Neuron (in vitro differentiated cells): ENCODE measurements at regions not wholly inside any gene's neighbourhood (a gene's known extent, or its start where the extent isn't known, plus 50 kb on each side); places are given as distances from the start of the nearest gene placed in this dataset.

Source experiments
- H2AFZ ChIP-seq: one replicate; pipeline ENCODE4 v1.6.1; 2013; ENCODE audit warnings: low read depth, mild to moderate bottlenecking, inconsistent platforms, low read length, moderate library complexity
- H3K27me3 ChIP-seq: one replicate; pipeline ENCODE4 v1.6.1; 2013; ENCODE audit warnings: low read length; ENCODE audit not compliant: insufficient read depth
- H3K36me3 ChIP-seq: one replicate; pipeline ENCODE4 v1.6.1; 2013; ENCODE audit warnings: low read length; ENCODE audit not compliant: insufficient read depth
- H3K4me1 ChIP-seq: one replicate; pipeline ENCODE4 v1.6.1; 2013; ENCODE audit warnings: low read length; ENCODE audit not compliant: insufficient read depth
- H3K4me3 ChIP-seq: 2 replicates; pipeline ENCODE4 v1.5.1; 2013; ENCODE audit warnings: mild to moderate bottlenecking, low read length, moderate library complexity
- H3K9me3 ChIP-seq: one replicate; pipeline ENCODE4 v1.6.1; 2013; ENCODE audit warnings: low read length

DNA sequence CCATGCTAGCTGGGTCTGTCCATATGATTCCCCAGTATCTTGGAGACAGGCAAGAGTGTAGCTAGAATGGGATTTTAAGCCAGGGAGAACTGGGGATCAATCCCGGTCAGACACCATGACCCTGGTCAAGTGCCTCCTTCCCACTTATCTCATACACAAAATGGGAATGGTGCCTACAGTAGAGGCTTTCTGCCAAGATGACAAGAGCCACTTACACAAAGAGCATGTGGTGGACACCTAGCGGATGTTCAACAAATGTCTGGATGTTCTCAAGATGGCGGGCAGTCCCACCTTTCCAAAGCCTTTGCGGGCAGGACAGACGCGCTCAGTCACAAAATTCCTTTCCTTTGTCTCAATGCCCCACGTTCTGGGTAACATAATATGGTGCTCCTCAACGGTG is 57.3 kb downstream of the MAF start:
- Histone ChIP-seq H3K27me3 (no peaks in the 10 kb centered on the region), H2AFZ (no peak overlapping the region), H3K4me3 (no peak overlapping the region), H3K9me3 (no peaks in the 10 kb centered on the region), H3K4me1 (no peaks in the 10 kb centered on the region), H3K36me3 (no peaks in the 10 kb centered on the region)

DNA sequence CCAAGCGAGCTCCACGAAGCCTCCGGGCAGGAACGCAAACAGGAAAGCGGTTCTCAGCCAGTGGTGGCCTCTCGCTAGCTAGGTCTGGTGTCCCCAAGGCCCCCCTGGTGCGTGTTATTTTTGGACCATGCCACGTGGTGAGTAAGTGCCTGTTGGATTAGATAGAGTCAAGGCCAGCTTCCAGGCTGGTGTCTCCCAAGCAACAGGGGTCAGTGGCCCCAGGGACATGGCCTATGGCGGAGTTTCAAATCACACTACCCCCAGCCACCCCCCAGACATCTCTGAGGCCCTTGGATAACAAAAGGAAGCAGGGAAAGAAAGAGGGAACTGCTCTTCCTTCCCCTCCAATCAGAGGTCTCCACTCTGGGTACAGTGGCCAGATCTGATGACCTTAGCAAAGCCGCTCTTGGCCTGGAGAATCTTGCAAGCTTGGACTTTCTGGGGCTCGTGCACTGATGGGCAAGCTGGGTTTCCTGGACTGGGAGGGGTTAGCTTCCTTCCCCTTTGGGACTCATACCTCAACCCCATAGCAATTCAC is 58.2 kb downstream of the MAF start:
- H2AFZ ChIP-seq = no peak overlapping the region
- no peaks in the 10 kb centered on the region for H3K36me3 ChIP-seq
- no peaks in the 10 kb centered on the region for H3K9me3 ChIP-seq
- H3K27me3 ChIP-seq = no peaks in the 10 kb centered on the region
- no peaks in the 10 kb centered on the region for H3K4me1 ChIP-seq
- no peak overlapping the region for H3K4me3 ChIP-seq

DNA sequence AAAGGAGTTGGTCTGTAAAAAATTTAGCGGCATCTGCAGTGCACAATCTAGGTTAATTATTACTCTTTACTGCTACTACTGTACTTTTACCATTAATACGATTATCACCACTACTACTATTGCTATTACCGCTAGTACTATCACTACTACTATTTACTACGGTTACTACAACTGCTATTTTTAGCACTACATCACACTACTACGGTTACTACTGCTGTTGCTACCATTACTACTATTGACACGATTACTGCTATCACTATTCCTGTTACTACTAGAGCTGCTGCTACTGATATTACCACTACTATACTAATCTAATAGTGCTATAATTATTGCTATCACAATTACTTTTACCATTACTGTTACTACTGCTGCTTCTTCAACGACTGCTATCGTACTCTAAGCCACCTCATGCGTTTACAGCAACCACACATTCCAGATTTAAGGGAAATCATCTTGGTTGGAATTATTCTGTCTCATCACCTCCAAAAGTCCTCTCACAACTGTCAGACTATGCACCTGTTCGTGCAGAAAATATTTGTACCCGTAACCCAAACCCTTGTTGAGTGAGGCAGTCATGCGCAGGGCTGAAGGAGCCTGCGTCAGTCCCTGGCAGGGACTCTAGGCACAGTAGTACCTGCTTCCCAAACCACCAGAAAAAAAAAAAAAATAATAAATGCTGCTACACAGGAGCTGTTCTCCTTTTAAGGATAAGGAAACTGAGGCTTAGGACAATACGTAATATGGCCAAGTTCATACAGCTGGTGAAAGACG is 59.5 kb downstream of the MAF start:
- H3K9me3 ChIP-seq = no peaks in the 10 kb centered on the region
- H2AFZ ChIP-seq = no peak overlapping the region
- no peaks in the 10 kb centered on the region for H3K36me3 ChIP-seq
- H3K27me3 ChIP-seq = no peaks in the 10 kb centered on the region
- H3K4me1 ChIP-seq = no peaks in the 10 kb centered on the region
- H3K4me3 ChIP-seq = no peak overlapping the region

DNA sequence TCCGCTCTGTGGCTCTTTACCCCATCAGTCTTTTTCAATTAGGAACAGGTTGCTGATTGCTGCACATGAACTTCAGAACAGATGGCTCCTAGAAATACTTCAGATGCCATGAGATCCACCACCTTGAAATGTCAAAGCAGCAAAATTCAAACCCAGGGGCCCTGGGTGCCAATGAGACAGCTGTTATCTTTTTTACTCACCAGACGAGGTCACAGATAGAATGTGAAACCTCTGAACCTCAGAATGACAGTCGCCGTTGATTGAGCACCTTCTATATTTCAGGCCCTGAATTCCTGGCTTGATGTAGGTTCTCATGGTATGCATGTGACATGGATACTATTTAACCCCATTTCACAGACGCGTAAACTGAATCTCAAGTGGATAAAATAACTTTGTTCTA is 63.0 kb downstream of the MAF start:
- no peak overlapping the region for H2AFZ ChIP-seq
- H3K27me3 ChIP-seq = no peaks in the 10 kb centered on the region
- peaks cover 4% of the 10 kb centered on the region for H3K4me1 ChIP-seq
- no peaks in the 10 kb centered on the region for H3K9me3 ChIP-seq
- H3K4me3 ChIP-seq = no peak overlapping the region
- no peaks in the 10 kb centered on the region for H3K36me3 ChIP-seq

DNA sequence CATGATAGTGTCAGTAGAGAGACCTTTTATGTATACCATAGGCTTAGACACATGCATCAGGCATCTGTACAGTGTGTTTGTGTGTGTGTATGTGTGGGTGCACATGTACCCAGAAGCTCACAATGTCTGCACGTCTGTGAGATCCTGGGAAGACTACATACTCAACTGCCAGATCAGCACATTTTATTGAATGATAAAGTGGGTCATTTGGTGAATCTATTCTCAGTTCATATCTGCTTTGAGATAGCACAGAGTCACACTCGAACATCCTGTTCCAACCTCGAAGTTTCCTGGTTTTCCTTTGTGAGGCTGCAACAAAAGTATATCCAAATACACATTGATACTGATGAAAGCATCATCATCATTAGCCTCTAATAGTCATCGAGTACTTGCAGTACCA is 63.6 kb downstream of the MAF start:
- no peaks in the 10 kb centered on the region for H3K27me3 ChIP-seq
- no peaks in the 10 kb centered on the region for H3K36me3 ChIP-seq
- H3K4me1 ChIP-seq = peaks cover 4% of the 10 kb centered on the region
- no peak overlapping the region for H2AFZ ChIP-seq
- H3K4me3 ChIP-seq = no peak overlapping the region
- H3K9me3 ChIP-seq = no peaks in the 10 kb centered on the region

DNA sequence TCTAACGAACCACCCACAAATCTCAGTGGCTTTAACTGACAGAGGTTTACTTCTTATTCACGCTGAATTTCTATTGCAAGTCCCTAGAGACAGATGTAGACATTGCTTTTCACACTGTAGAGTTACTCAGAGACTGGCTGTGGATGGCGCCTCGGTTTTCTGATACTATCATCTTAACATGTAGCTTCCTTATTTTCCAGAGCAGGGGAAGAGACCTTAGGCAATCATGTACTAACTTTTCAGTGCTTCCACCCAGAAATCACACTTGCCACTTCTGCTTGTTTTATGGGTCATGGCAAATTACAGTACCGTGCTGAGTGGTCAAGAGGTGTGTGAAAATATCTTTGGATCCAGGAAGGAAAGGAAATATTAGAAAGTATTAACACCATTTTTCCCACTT is 65.4 kb downstream of the MAF start:
- Histone ChIP-seq H3K27me3 (no peaks in the 10 kb centered on the region), H3K36me3 (no peaks in the 10 kb centered on the region), H3K4me3 (no peak overlapping the region), H2AFZ (no peak overlapping the region), H3K4me1 (peaks cover 4% of the 10 kb centered on the region), H3K9me3 (peaks cover 2% of the 10 kb centered on the region)

DNA sequence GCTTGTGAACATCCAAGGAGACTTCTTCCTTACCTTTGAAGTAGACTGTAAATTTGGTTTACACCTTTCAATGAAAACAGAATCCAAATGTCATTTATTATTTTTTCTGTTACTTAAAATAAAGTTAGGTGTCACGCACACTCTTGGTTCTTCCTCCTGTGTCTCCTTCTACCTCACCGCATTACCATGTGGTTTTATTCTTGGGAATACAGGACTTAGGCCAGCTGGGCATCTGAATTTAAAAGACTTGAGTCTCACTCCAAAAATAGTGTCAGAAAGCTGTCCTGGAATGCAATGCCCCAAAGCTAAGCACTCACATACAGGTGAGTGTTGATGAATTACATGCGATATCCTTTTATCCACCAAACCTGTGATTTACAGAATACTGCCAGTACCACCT is 66.4 kb downstream of the MAF start:
- H3K4me3 ChIP-seq = no peak overlapping the region
- no peaks in the 10 kb centered on the region for H3K27me3 ChIP-seq
- peaks cover 2% of the 10 kb centered on the region for H3K9me3 ChIP-seq
- H3K36me3 ChIP-seq = no peaks in the 10 kb centered on the region
- H2AFZ ChIP-seq = no peak overlapping the region
- H3K4me1 ChIP-seq = peaks cover 4% of the 10 kb centered on the region

DNA sequence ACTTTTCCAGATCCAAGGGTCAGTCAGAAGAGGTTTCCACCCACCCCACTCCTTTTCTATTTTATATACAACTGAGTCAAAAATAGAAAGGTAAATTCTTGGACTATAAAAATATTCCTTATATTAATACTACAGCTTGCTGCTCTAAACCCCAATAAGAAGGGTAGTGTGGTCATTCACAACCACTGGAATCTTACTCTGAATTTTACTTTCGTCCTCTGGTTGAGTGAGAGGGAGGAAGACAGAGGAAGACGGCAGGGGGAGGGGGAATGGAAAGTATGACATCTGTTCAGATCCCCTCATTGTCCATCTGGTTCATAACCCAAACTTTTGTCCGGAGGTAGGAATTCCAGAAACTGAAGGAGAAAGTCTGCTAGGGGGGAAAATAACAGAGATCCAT is 67.2 kb downstream of the MAF start:
- no peaks in the 10 kb centered on the region for H3K36me3 ChIP-seq
- H3K4me1 ChIP-seq = peaks cover 4% of the 10 kb centered on the region
- H3K4me3 ChIP-seq = no peak overlapping the region
- H2AFZ ChIP-seq = no peak overlapping the region
- peaks cover 2% of the 10 kb centered on the region for H3K9me3 ChIP-seq
- no peaks in the 10 kb centered on the region for H3K27me3 ChIP-seq

DNA sequence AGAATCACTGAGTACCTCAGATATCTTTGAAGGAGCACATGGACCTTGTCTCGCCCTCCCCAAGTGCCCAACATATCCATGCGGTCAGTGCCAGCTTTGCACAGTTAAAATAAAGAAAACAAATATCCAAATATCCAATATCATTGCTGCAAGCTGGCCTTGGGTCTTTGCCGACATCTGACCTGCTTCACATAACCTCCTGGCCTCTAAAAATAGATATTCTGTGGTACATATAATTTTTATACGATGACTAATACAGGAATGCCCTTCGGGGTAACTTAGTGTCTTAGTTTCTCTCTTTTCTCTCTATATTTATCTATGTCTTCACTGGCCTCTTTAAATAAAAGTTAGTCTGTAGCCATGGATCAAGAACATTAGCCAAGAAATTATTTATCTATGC is 67.8 kb downstream of the MAF start:
- no peak overlapping the region for H2AFZ ChIP-seq
- peaks cover 2% of the 10 kb centered on the region for H3K9me3 ChIP-seq
- no peaks in the 10 kb centered on the region for H3K27me3 ChIP-seq
- H3K36me3 ChIP-seq = no peaks in the 10 kb centered on the region
- H3K4me1 ChIP-seq = peaks cover 4% of the 10 kb centered on the region
- no peak overlapping the region for H3K4me3 ChIP-seq

DNA sequence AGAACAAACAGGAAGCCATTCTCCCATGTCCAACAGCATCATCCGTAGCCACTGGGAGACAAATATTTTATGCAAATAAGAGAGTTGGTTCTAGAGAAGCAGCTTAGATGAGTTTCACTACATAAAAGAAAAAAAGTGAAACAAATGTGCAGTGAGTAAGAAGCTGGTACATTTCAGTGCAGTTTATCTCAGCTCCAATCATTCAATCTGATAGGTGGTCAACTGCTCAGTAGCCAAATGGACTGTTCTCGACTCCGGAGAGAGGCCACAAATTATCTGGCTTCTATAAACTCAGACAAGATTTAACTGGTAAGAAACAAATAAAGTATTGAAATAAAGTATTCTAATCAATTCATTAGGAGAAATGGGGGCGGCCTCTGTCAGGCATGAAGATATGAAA is 68.3 kb downstream of the MAF start:
- H3K27me3 ChIP-seq = no peaks in the 10 kb centered on the region
- H2AFZ ChIP-seq = no peak overlapping the region
- no peak overlapping the region for H3K4me3 ChIP-seq
- H3K9me3 ChIP-seq = peaks cover 2% of the 10 kb centered on the region
- peaks cover 4% of the 10 kb centered on the region for H3K4me1 ChIP-seq
- no peaks in the 10 kb centered on the region for H3K36me3 ChIP-seq

DNA sequence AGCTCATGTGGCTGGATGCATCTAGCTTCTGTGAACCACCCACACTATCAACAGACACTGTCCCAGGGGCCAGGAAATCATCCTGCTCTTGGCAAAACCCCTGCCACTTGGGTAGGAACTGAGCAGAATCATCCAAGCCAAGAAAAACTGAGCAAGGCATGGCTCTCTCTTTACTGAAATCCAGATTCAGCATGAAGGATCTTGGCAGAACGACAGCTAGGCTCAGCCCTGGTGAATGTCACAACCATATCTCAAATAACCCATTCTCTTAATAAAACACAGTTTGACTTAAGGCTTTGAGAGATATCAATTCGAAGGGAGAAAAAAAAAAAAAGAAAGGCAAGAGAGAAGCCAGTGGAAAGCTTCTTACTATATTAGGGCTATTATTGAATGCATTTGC is 72.2 kb downstream of the MAF start:
- peaks cover 2% of the 10 kb centered on the region for H3K4me1 ChIP-seq
- no peak overlapping the region for H2AFZ ChIP-seq
- no peak overlapping the region for H3K4me3 ChIP-seq
- no peaks in the 10 kb centered on the region for H3K27me3 ChIP-seq
- H3K36me3 ChIP-seq = no peaks in the 10 kb centered on the region
- H3K9me3 ChIP-seq = peaks cover 2% of the 10 kb centered on the region

DNA sequence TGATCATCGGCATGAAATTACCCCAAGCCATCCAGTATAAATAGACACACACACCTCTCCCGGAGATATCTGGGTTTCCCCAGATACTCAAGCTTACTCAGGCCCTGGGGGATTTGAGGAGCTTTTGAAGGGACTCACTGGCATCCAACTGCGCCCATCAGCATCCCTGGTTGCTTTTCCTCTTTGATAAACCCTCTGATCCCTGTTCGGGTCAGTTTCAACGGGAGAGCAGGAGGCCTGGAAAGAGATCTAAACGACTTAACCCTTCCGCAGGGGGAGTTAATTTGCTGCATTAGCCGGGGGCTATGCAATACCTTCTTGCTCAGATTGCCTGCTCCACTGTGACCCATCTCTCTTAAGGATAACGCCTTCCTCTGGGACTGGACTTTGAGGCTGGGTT is 76.6 kb downstream of the MAF start:
- Histone ChIP-seq H3K9me3 (no peaks in the 10 kb centered on the region), H3K27me3 (no peaks in the 10 kb centered on the region), H3K4me3 (no peak overlapping the region), H3K4me1 (no peaks in the 10 kb centered on the region), H3K36me3 (no peaks in the 10 kb centered on the region), H2AFZ (no peak overlapping the region)

DNA sequence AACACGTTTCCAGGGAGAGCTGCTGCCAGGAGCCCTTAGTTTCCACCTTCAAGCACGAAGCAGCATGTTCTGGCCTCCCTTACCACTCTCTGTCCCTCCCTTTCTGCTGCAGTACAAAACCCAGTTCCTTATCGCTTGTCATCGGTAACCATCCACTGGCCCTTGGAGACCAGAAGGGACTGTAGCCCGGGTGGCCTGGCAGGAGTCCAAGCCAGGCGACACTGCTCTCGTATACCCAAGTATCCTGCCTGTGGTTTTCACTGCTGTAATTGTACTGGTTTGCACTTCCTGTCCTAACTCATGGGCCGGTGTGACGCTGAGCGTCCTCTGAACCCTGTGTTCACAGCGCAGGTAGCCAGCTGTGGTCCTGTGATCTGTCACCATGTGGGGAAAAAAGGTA is 81.1 kb downstream of the MAF start:
- no peaks in the 10 kb centered on the region for H3K4me1 ChIP-seq
- H3K36me3 ChIP-seq = no peaks in the 10 kb centered on the region
- no peak overlapping the region for H3K4me3 ChIP-seq
- H3K9me3 ChIP-seq = no peaks in the 10 kb centered on the region
- H2AFZ ChIP-seq = no peak overlapping the region
- no peaks in the 10 kb centered on the region for H3K27me3 ChIP-seq

DNA sequence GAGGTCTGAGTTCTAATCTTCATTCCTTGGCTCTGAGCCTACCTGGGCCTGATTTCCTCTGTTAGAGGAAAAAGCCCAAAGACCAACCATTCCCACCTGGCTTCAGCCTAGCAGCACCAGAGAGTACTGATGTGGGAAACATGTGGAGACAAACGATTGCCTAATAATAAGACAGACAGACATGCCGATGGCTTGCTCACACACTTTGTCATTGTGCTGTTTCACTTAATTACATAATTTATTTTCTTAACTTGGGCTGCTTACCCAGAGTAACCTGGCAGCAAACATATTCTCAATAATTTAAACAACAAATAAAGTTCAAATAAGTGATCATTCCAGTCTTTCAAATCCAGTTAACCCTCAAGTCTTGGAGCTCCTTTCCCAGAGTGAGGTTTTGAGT is 83.4 kb downstream of the MAF start:
- Histone ChIP-seq H3K4me1 (no peaks in the 10 kb centered on the region), H3K9me3 (no peaks in the 10 kb centered on the region), H2AFZ (no peak overlapping the region), H3K36me3 (no peaks in the 10 kb centered on the region), H3K4me3 (no peak overlapping the region), H3K27me3 (no peaks in the 10 kb centered on the region)
